GM12878 (cell line): ENCODE measurements at regions not wholly inside any gene's neighbourhood (a gene's known extent, or its start where the extent isn't known, plus 50 kb on each side); places are given as distances from the start of the nearest gene placed in this dataset.

Experiments
- ATAC-seq: fragments of 200-7000 bp; cut with Tn5 transposase; 3 replicates; pipeline ENCODE4 v1.9.1; 2020; ENCODE audit warnings: mild to moderate bottlenecking, moderate library complexity
- BruUV-seq: library from RNA; stranded (reverse); fragments of 400-500 nt; replicated peaks from 2 replicates; lab custom pipeline; 2021; lab: Mats Ljungman, UMichigan
- CTCF ChIA-PET: fragments of 300-600 bp; sonication (Branson Sonifier 250); formaldehyde crosslinking; extraction: SDS; loops from one replicate; lab custom pipeline; 2021; ENCODE audit warnings: inconsistent platforms; lab: Yijun Ruan, JAX
- POLR2A ChIA-PET: fragments of 350-600 bp; formaldehyde crosslinking; extraction: SDS; loops from one replicate; lab custom pipeline; 2021; ENCODE audit warnings: inconsistent platforms; lab: Charles Lee
- RAD21 ChIA-PET: fragments of 300-600 bp; sonication (Branson Sonifier 250); formaldehyde crosslinking; loops from one replicate; lab custom pipeline; 2023; ENCODE audit warnings: antibody characterized with exemption; ENCODE audit not compliant: unreplicated experiment; lab: Charles Lee
- SMC1A ChIA-PET: fragments of 300-600 bp; sonication (Branson Sonifier 250); formaldehyde crosslinking; loops from one replicate; lab custom pipeline; 2023; ENCODE audit not compliant: unreplicated experiment, uncharacterized antibody; lab: Charles Lee
- DNase-seq: peaks from one replicate; pipeline ENCODE4 v3.0.0-alpha.2; 2011; ENCODE audit warnings: low read depth, low spot score
- FAIRE-seq: peaks from 3 replicates; lab custom pipeline; 2011; peaks lifted over from hg19 to GRCh38; lab: Jason Lieb, UNC
- H2AFZ ChIP-seq: 2 replicates; pipeline ENCODE4 v1.6.0; 2011; ENCODE audit warnings: low read depth, low read length, control low read depth; ENCODE audit not compliant: control insufficient read depth
- H3K27ac ChIP-seq: 2 replicates; pipeline ENCODE4 v1.5.1; 2011; ENCODE audit warnings: control low read depth; ENCODE audit not compliant: control insufficient read depth, insufficient read depth
- H3K27me3 ChIP-seq, 2 experiments: replicated peaks in 1 of 2; 2 replicates each; pipeline versions ENCODE4 v1.6.0 to v1.6.1; 2011; ENCODE audit warnings: low read length in 1 of 2; ENCODE audit not compliant: control insufficient read depth in 2 of 2, insufficient read depth in 2 of 2
- H3K36me3 ChIP-seq, 2 experiments: 2 replicates each; pipeline ENCODE4 v1.5.1; 2011; ENCODE audit warnings: low read length in 1 of 2; ENCODE audit not compliant: control insufficient read depth in 2 of 2, insufficient read depth in 2 of 2
- H3K4me1 ChIP-seq: 2 replicates; pipeline ENCODE4 v1.6.1; 2011; ENCODE audit warnings: mild to moderate bottlenecking, low read length, moderate library complexity, mixed read lengths; ENCODE audit not compliant: control insufficient read depth, insufficient read depth
- H3K4me2 ChIP-seq: 2 replicates; pipeline ENCODE4 v1.6.0; 2011; ENCODE audit warnings: control low read depth; ENCODE audit not compliant: control insufficient read depth, insufficient read depth
- H3K4me3 ChIP-seq: fragments of 200-600 bp; sonication (generic); 2 replicates; pipeline ENCODE4 v1.5.1; 2016
- H3K79me2 ChIP-seq: 2 replicates; pipeline ENCODE4 v1.6.0; 2011; ENCODE audit warnings: low read length; ENCODE audit not compliant: control insufficient read depth, insufficient read depth
- H3K9ac ChIP-seq: 2 replicates; pipeline ENCODE4 v1.8.0; 2011; ENCODE audit warnings: low read length, control low read depth, mixed read lengths; ENCODE audit not compliant: control insufficient read depth, insufficient read depth
- H3K9me3 ChIP-seq: replicated peaks from 3 replicates; pipeline ENCODE4 v1.5.1; 2011; ENCODE audit warnings: mild to moderate bottlenecking, low read length; ENCODE audit not compliant: control insufficient read depth, insufficient read depth
- H4K20me1 ChIP-seq: 2 replicates; pipeline ENCODE4 v1.6.0; 2011; ENCODE audit not compliant: control insufficient read depth, insufficient read depth
- ASH2L ChIP-seq: fragments of 300-600, 200-600 bp; sonication (generic); IDR thresholded peaks from 2 replicates; pipeline ENCODE4 v1.6.1; 2017; ENCODE audit warnings: low read depth, mild to moderate bottlenecking, borderline replicate concordance
- IKZF1 ChIP-seq: fragments of 450-650 bp; conservative IDR thresholded peaks from 2 replicates; pipeline ENCODE4 v1.6.1; 2017; ENCODE audit warnings: antibody characterized with exemption, mild to moderate bottlenecking
- KLF5 ChIP-seq: fragments of 450-650 bp; IDR thresholded peaks from 2 replicates; pipeline ENCODE4 v1.6.1; 2014; ENCODE audit warnings: mild to moderate bottlenecking; ENCODE audit not compliant: partially characterized antibody
- MEF2A ChIP-seq: IDR thresholded peaks from 2 replicates; pipeline ENCODE4 v1.6.1; 2011; ENCODE audit warnings: low read depth, mild to moderate bottlenecking, low read length, moderate library complexity; ENCODE audit not compliant: insufficient read depth
- MYB ChIP-seq: fragments of 150-350 bp; IDR thresholded peaks from 2 replicates; pipeline ENCODE4 v1.6.1; 2014; ENCODE audit warnings: mild to moderate bottlenecking, low read depth, low read length, borderline replicate concordance
- NRF1 ChIP-seq: conservative IDR thresholded peaks from 2 replicates; pipeline ENCODE4 v1.6.1; 2011; ENCODE audit warnings: mild to moderate bottlenecking, low read depth, low read length, improper control_type of control experiment
- RFX5 ChIP-seq: IDR thresholded peaks from 2 replicates; pipeline ENCODE4 v1.6.1; 2011; ENCODE audit warnings: low read depth, low read length, improper control_type of control experiment
- SMAD1 ChIP-seq: fragments of 450-650 bp; IDR thresholded peaks from 2 replicates; pipeline ENCODE4 v1.6.1; 2018; ENCODE audit warnings: mild to moderate bottlenecking, low read depth; ENCODE audit not compliant: partially characterized antibody
- STAT3 ChIP-seq: IDR thresholded peaks from 2 replicates; pipeline ENCODE4 v1.6.1; 2011; ENCODE audit warnings: low read depth, low read length, improper control_type of control experiment
- ZNF207 ChIP-seq: fragments of 450-650 bp; IDR thresholded peaks from 2 replicates; pipeline ENCODE4 v1.6.1; 2014; ENCODE audit warnings: antibody characterized with exemption, mild to moderate bottlenecking, borderline replicate concordance
- WGBS: methylation state at CpG from one replicate; pipeline ENCODE4 v1.1.6; 2016; ENCODE audit warnings: low lambda C conversion rate; ENCODE audit not compliant: insufficient replicate concordance, insufficient coverage; ENCODE audit errors: missing lambda C conversion rate; 5-methylcytosine and 5-hydroxymethylcytosine counted together
- in situ Hi-C: fragments of 300-500 bp; cut with MboI; formaldehyde crosslinking; loops from 9 replicates; pipeline ENCODE4 v1.14.3; 2018; ENCODE audit warnings: mixed read lengths
- intact Hi-C: fragments of 100-400 bp; cut with micrococcal nuclease; formaldehyde crosslinking; loops from one replicate; pipeline ENCODE4 v1.14.2; 2022; ENCODE audit not compliant: unreplicated experiment
- TF ChIP-seq, protein P1 (sequence below): fragments of 450-650 bp; formaldehyde crosslinking; IDR thresholded peaks from 2 replicates; pipeline ENCODE4 v1.4.0; 2020; ENCODE audit warnings: mild to moderate bottlenecking, moderate library complexity

DNA sequence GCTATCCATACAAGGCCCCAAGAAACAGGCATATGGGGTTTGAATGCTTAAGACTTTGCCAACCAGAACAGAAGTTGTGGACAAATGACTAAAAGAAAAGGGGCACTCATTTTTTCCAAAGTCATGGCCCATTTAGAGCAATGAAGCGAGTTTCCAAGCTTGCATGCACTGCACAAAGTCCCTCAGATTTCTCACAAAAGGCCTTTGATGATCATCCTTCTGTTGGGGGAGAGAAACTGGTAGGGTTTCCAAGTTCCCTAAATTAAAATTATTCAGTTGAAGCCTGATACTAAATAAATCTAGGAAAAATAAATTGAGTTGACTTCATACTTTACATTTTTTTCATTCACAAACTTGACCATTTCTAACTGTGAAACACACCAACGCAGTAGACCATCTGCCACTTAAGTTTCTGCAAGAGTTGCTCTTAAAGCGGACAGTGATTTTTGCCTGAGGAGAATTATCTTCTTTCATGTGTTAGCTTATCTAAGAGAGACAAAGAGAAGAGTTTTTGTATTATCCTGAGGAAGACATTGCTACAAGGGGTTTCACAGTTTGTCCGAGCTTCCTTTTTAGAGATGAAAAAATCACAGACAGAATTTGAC lies 139.2 kb downstream of the SEC16B start (continued):
- TF ChIP-seq MEF2A (no peak), NRF1 (no peak)

DNA sequence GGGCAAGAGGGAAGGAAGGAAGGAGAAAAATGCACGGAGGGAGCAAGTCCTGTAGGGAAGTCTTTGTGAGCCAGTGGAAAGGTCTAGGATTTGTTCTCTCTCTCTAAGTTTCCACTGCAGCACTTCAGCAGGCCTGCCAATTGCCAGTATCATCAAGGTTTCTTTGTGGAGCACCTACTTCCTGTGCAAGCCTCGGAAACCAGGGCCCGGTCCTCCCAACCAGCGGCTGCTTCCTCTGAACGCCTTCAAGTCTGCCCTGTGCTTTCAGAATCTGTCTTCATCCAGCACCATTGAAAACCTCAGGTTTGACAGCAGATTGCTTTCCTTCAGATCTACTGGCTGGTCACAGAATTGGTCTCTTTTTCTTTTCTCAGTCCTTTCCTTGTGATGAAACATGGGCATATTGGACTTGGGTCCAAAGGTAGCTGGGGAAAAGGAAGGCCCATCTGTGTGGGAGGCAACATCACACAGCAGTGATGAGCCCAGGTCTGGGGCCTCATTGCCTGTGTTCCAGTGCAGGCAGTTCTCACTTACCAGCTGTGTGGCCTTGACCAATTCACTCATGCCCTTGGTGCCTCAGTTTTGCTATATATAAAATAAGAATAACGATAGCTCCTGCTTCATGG lies 144.5 kb downstream of the SEC16B start:
- no peak for DNase-seq
- no peak for FAIRE-seq
- Histone ChIP-seq H3K36me3 (no peaks in the 10 kb centered on the region), H3K4me1 (no peaks in the 10 kb centered on the region), H2AFZ (0 out of 2 replicates have a peak overlapping the region, but pooled peaks have one; percentile 39), H4K20me1 (no peaks in the 10 kb centered on the region), H3K79me2 (no peaks in the 10 kb centered on the region), H3K27ac (no peak overlapping the region), H3K4me3 (no peak overlapping the region), H3K9ac (no peak overlapping the region), H3K27me3 (no peaks in the 10 kb centered on the region), H3K4me2 (no peak overlapping the region), H3K9me3 (no peaks in the 10 kb centered on the region)
- 2% methylated on average over 6 of the region's 6 CpGs for WGBS
- RAD21 ChIA-PET, result interaction anchor here (0.8 to 4.0 kb wide), 4 partner anchors 23 to 94 kb away, joined by 3 to 22 read pairs (median 4); no protein-coding TSS in a partner anchor
- SMC1A ChIA-PET, result interaction anchor here (0.7 to 15.1 kb wide), 6 partner anchors 8 to 33 kb away, joined by 3 to 107 read pairs (median 6); no protein-coding TSS in a partner anchor
- TF ChIP-seq MYB (no peak), STAT3 (no peak), KLF5 (no peak), SMAD1 (no peak), ZNF207 (no peak), ASH2L (no peak), RFX5 (no peak), IKZF1 (0 out of 2 replicates have a peak, but pooled peaks have one; percentile 29)
- TF ChIP-seq, protein P1, sequence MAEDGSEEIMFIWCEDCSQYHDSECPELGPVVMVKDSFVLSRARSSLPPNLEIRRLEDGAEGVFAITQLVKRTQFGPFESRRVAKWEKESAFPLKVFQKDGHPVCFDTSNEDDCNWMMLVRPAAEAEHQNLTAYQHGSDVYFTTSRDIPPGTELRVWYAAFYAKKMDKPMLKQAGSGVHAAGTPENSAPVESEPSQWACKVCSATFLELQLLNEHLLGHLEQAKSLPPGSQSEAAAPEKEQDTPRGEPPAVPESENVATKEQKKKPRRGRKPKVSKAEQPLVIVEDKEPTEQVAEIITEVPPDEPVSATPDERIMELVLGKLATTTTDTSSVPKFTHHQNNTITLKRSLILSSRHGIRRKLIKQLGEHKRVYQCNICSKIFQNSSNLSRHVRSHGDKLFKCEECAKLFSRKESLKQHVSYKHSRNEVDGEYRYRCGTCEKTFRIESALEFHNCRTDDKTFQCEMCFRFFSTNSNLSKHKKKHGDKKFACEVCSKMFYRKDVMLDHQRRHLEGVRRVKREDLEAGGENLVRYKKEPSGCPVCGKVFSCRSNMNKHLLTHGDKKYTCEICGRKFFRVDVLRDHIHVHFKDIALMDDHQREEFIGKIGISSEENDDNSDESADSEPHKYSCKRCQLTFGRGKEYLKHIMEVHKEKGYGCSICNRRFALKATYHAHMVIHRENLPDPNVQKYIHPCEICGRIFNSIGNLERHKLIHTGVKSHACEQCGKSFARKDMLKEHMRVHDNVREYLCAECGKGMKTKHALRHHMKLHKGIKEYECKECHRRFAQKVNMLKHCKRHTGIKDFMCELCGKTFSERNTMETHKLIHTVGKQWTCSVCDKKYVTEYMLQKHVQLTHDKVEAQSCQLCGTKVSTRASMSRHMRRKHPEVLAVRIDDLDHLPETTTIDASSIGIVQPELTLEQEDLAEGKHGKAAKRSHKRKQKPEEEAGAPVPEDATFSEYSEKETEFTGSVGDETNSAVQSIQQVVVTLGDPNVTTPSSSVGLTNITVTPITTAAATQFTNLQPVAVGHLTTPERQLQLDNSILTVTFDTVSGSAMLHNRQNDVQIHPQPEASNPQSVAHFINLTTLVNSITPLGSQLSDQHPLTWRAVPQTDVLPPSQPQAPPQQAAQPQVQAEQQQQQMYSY (CRISPR knock-in tag), result no peak
- BruUV-seq, result no TSS peak
- in situ Hi-C loops (no loop called here), intact Hi-C loops (no loop called here)
- ATAC-seq, result peak; percentile 58
- POLR2A ChIA-PET, result interaction anchor here (1.1 to 2.4 kb wide), 2 partner anchors 15 to 31 kb away, joined by 5 to 13 read pairs; no protein-coding TSS in a partner anchor
- CTCF ChIA-PET, result interaction anchor here (0.6 to 1.1 kb wide), 3 partner anchors 42 to 459 kb away, joined by 3 read pairs; no protein-coding TSS in a partner anchor
